HCT116 (cell line): ENCODE measurements at regions not wholly inside any gene's neighbourhood (a gene's known extent, or its start where the extent isn't known, plus 50 kb on each side); places are given as distances from the start of the nearest gene placed in this dataset.

Experiments used
- ATAC-seq: fragments of 200-7000 bp; cut with Tn5 transposase; 2 replicates; pipeline ENCODE4 v1.9.1; 2020; ENCODE audit warnings: mild to moderate bottlenecking, moderate library complexity
- BruUV-seq: library from RNA; stranded (reverse); fragments of 400-500 nt; replicated peaks from 2 replicates; lab custom pipeline; 2021; lab: Mats Ljungman, UMichigan
- CTCF ChIA-PET: fragments of 300-600 bp; sonication (Branson Sonifier 250); formaldehyde crosslinking; loops from one replicate; lab custom pipeline; 2021; ENCODE audit warnings: antibody characterized with exemption; lab: Charles Lee
- POLR2A ChIA-PET: fragments of 300-600, 350-600 bp; sonication (Branson Sonifier 250); formaldehyde crosslinking; loops from one replicate; lab custom pipeline; 2021; ENCODE audit warnings: antibody characterized with exemption; lab: Charles Lee
- RAD21 ChIA-PET, 2 experiments: fragments of 300-600 bp; sonication (Branson Sonifier 250); formaldehyde crosslinking; loops; one replicate each; lab custom pipeline; 2023; ENCODE audit warnings: low total read pairs in 2 of 2; ENCODE audit not compliant: uncharacterized antibody in 2 of 2, unreplicated experiment in 2 of 2, low non-redundant PET in 1 of 2; lab: Charles Lee
- DNase-seq: peaks from one replicate; pipeline ENCODE4 v3.0.0-alpha.2; 2010; ENCODE audit warnings: low read depth, low spot score
- H2AFZ ChIP-seq: fragments of 200-600 bp; shearing (Covaris generic), sonication (generic); 2 replicates; pipeline ENCODE4 v1.6.1; 2017; ENCODE audit warnings: low read depth, mixed run types, mixed read lengths, antibody characterized with exemption, low read length; ENCODE audit not compliant: poor library complexity, severe bottlenecking
- H3K27ac ChIP-seq: 2 replicates; pipeline ENCODE4 v1.5.1; 2012; ENCODE audit warnings: low read depth, low read length
- H3K27me3 ChIP-seq: fragments of 200-600 bp; sonication (generic); 2 replicates; pipeline ENCODE4 v1.6.1; 2016; ENCODE audit warnings: mixed run types, low read length, mixed read lengths; ENCODE audit not compliant: insufficient read depth
- H3K36me3 ChIP-seq, 2 experiments: fragments of 200-500 bp in 1 of 2; fragments of 200-600 bp in 1 of 2; sonication (Bioruptor generic) in 1 of 2; sonication (generic) in 1 of 2; 2 replicates each; pipeline versions ENCODE4 v1.5.1 to v1.6.1; 2014 to 2016; ENCODE audit warnings: low read length in 2 of 2, inconsistent platforms in 1 of 2, mixed read lengths in 1 of 2, mixed run types in 1 of 2; ENCODE audit not compliant: insufficient read depth in 2 of 2, control insufficient read depth in 1 of 2
- H3K4me1 ChIP-seq, 2 experiments: fragments of 200-600 bp in 1 of 2; sonication (generic) in 1 of 2; 2 replicates each; pipeline versions ENCODE4 v1.5.1 to v1.6.1; 2012 to 2017; ENCODE audit warnings: low read length in 2 of 2, inconsistent platforms in 1 of 2, mild to moderate bottlenecking in 1 of 2, mixed read lengths in 1 of 2, mixed run types in 1 of 2, moderate library complexity in 1 of 2; ENCODE audit not compliant: insufficient read depth in 2 of 2, control insufficient read depth in 1 of 2
- H3K4me2 ChIP-seq: fragments of 200-600 bp; sonication (generic); 2 replicates; pipeline ENCODE4 v1.6.1; 2017; ENCODE audit warnings: mixed run types, low read length, mixed read lengths
- H3K4me3 ChIP-seq, 2 experiments: fragments of 200-600 bp in 1 of 2; sonication (generic) in 1 of 2; replicated peaks in 1 of 2; 2 replicates each; pipeline ENCODE4 v1.5.1; 2011 to 2016; ENCODE audit warnings: low read length in 2 of 2, control low read depth in 1 of 2, low read depth in 1 of 2, mild to moderate bottlenecking in 1 of 2, mixed read lengths in 1 of 2, mixed run types in 1 of 2
- H3K79me2 ChIP-seq: fragments of 200-600 bp; sonication (generic); 2 replicates; pipeline ENCODE4 v1.6.1; 2017; ENCODE audit warnings: mild to moderate bottlenecking, mixed run types, low read length, moderate library complexity, mixed read lengths; ENCODE audit not compliant: insufficient read depth
- H3K9ac ChIP-seq: fragments of 200-600 bp; sonication (generic); 2 replicates; pipeline ENCODE4 v1.6.1; 2016; ENCODE audit warnings: low read length, mixed read lengths
- H3K9me2 ChIP-seq: fragments of 200-600 bp; sonication (generic), shearing (Covaris generic); 2 replicates; pipeline ENCODE4 v1.6.1; 2017; ENCODE audit warnings: mixed run types, mild to moderate bottlenecking, moderate library complexity; ENCODE audit not compliant: insufficient read depth
- H3K9me3 ChIP-seq, 2 experiments: fragments of 200-500 bp in 1 of 2; fragments of 200-600 bp in 1 of 2; sonication (Bioruptor generic) in 1 of 2; sonication (generic) in 1 of 2; 2 replicates each; pipeline ENCODE4 v1.6.1; 2014 to 2017; ENCODE audit warnings: low read length in 2 of 2, mixed read lengths in 2 of 2, inconsistent platforms in 1 of 2, low read depth in 1 of 2, mild to moderate bottlenecking in 1 of 2, mixed run types in 1 of 2, moderate library complexity in 1 of 2; ENCODE audit not compliant: control insufficient read depth in 1 of 2, insufficient read depth in 1 of 2
- H4K20me1 ChIP-seq: fragments of 200-600 bp; sonication (generic), shearing (Covaris generic); 2 replicates; pipeline ENCODE4 v1.6.1; 2017; ENCODE audit warnings: mixed run types, mild to moderate bottlenecking, moderate library complexity; ENCODE audit not compliant: insufficient read depth
- CBX3 ChIP-seq: IDR thresholded peaks from 2 replicates; pipeline ENCODE4 v1.6.1; 2012; ENCODE audit warnings: low read depth
- CEBPB ChIP-seq: IDR thresholded peaks from 2 replicates; pipeline ENCODE4 v1.6.1; 2012; ENCODE audit warnings: low read depth
- EGR1 ChIP-seq: IDR thresholded peaks from 2 replicates; pipeline ENCODE4 v1.6.1; 2012; ENCODE audit warnings: low read depth
- ELF1 ChIP-seq: IDR thresholded peaks from 2 replicates; pipeline ENCODE4 v1.6.1; 2012; ENCODE audit warnings: low read depth, borderline replicate concordance
- EZH2 ChIP-seq: fragments of 200-600 bp; sonication (generic); IDR thresholded peaks from 2 replicates; pipeline ENCODE4 v1.6.1; 2017; ENCODE audit warnings: antibody characterized with exemption, mixed run types
- FOSL1 ChIP-seq: IDR thresholded peaks from 2 replicates; pipeline ENCODE4 v1.6.1; 2012; ENCODE audit warnings: low read depth
- JUND ChIP-seq: IDR thresholded peaks from 2 replicates; pipeline ENCODE4 v1.6.1; 2012
- POLR2A ChIP-seq: IDR thresholded peaks from 2 replicates; pipeline ENCODE4 v1.7.0; 2011; ENCODE audit warnings: borderline replicate concordance; ENCODE audit not compliant: insufficient read depth, insufficient read length; ENCODE audit errors: extremely low read depth
- POLR2AphosphoS5 ChIP-seq: IDR thresholded peaks from 2 replicates; pipeline ENCODE4 v1.6.1; 2011; ENCODE audit warnings: mild to moderate bottlenecking, low read depth, low read length, moderate library complexity
- RAD21 ChIP-seq: IDR thresholded peaks from 2 replicates; pipeline ENCODE4 v1.6.1; 2012; ENCODE audit warnings: low read depth, mild to moderate bottlenecking
- SIN3A ChIP-seq: IDR thresholded peaks from 2 replicates; pipeline ENCODE4 v1.6.1; 2012; ENCODE audit warnings: low read depth
- SP1 ChIP-seq: IDR thresholded peaks from 2 replicates; pipeline ENCODE4 v1.6.1; 2012; ENCODE audit warnings: low read depth
- TCF7L2 ChIP-seq: IDR thresholded peaks from 2 replicates; pipeline ENCODE4 v1.7.0; 2011; ENCODE audit warnings: borderline replicate concordance, inconsistent platforms; ENCODE audit not compliant: insufficient read depth, insufficient read length; ENCODE audit errors: extremely low read depth
- YY1 ChIP-seq: IDR thresholded peaks from 2 replicates; pipeline ENCODE4 v1.6.1; 2011; ENCODE audit warnings: low read length, low read depth, moderate library complexity, mild to moderate bottlenecking; ENCODE audit not compliant: insufficient replicate concordance; ENCODE audit errors: extremely low read depth
- ZFX ChIP-seq: fragments of 450-650 bp; IDR thresholded peaks from 2 replicates; pipeline ENCODE4 v1.6.1; 2017
- ZNF274 ChIP-seq: fragments of 200-500 bp; sonication (Bioruptor generic); IDR thresholded peaks from 2 replicates; pipeline ENCODE4 v1.6.1; 2014; ENCODE audit warnings: mild to moderate bottlenecking, low read depth, low read length, inconsistent platforms
- intact Hi-C: fragments of 100-400 bp; cut with micrococcal nuclease; formaldehyde crosslinking; loops from 2 replicates; pipeline ENCODE4 v1.10.0; 2022
- TF ChIP-seq, protein P1 (sequence below): IDR thresholded peaks from 2 replicates; pipeline ENCODE4 v1.6.1; 2012; ENCODE audit warnings: low read depth
- TF ChIP-seq, protein P2 (sequence below): IDR thresholded peaks from 2 replicates; pipeline ENCODE4 v1.6.1; 2011; ENCODE audit warnings: mild to moderate bottlenecking, low read length, moderate library complexity; ENCODE audit not compliant: insufficient replicate concordance; ENCODE audit errors: extremely low read depth
- TF ChIP-seq, protein P3 (sequence below): IDR thresholded peaks from 2 replicates; pipeline ENCODE4 v1.6.1; 2012
- TF ChIP-seq, protein P4 (sequence below), 3 experiments: fragments of 200-600 bp in 1 of 3; sonication (generic) in 1 of 3; IDR thresholded peaks in 2 of 3; conservative IDR thresholded peaks in 1 of 3; 2 replicates each; pipeline ENCODE4 v1.5.1; 2012 to 2017; ENCODE audit warnings: low read depth in 2 of 3, low read length in 2 of 3, antibody characterized with exemption in 1 of 3, borderline replicate concordance in 1 of 3, control low read depth in 1 of 3, mild to moderate bottlenecking in 1 of 3, mixed read lengths in 1 of 3, mixed run types in 1 of 3, moderate library complexity in 1 of 3; ENCODE audit not compliant: insufficient read depth in 1 of 3

DNA sequence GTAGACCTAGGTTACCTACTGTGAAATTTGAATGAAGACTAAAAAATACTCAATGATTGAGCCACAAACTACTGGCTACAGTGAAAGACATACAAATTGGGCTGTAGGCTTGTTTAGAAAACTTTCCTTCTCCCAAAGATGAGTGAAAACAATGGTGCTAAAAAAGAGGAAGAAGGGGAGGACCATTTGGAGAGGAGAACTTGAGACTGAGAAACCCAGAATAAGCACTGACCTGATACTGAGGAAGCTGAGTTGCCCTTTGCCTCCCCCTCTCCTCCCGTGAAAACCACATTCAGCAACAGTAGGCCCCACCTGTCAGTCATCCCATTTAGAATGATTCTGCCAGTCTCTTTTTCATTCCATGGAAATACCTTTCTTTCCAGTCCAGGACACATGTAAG, 484.0 kb upstream of the TGFBR2 start:
- H3K9me2 ChIP-seq: no peaks in the 10 kb centered on the region
- H3K4me3 ChIP-seq: no peak overlapping the region
- no peaks in the 10 kb centered on the region for H3K9me3 ChIP-seq
- H3K9ac ChIP-seq: no peak overlapping the region
- BruUV-seq: no TSS peak
- H3K27me3 ChIP-seq: no peaks in the 10 kb centered on the region
- H3K4me1 ChIP-seq: no peaks in the 10 kb centered on the region
- ChIA-PET POLR2A (no interaction called here), RAD21 (no interaction called here), CTCF (no interaction called here)
- DNase-seq (no peak), ATAC-seq (no peak)
- H4K20me1 ChIP-seq: no peaks in the 10 kb centered on the region
- no peaks in the 10 kb centered on the region for H3K79me2 ChIP-seq
- no peak overlapping the region for H3K4me2 ChIP-seq
- no peaks in the 10 kb centered on the region for H3K36me3 ChIP-seq
- TF ChIP-seq, protein P1, sequence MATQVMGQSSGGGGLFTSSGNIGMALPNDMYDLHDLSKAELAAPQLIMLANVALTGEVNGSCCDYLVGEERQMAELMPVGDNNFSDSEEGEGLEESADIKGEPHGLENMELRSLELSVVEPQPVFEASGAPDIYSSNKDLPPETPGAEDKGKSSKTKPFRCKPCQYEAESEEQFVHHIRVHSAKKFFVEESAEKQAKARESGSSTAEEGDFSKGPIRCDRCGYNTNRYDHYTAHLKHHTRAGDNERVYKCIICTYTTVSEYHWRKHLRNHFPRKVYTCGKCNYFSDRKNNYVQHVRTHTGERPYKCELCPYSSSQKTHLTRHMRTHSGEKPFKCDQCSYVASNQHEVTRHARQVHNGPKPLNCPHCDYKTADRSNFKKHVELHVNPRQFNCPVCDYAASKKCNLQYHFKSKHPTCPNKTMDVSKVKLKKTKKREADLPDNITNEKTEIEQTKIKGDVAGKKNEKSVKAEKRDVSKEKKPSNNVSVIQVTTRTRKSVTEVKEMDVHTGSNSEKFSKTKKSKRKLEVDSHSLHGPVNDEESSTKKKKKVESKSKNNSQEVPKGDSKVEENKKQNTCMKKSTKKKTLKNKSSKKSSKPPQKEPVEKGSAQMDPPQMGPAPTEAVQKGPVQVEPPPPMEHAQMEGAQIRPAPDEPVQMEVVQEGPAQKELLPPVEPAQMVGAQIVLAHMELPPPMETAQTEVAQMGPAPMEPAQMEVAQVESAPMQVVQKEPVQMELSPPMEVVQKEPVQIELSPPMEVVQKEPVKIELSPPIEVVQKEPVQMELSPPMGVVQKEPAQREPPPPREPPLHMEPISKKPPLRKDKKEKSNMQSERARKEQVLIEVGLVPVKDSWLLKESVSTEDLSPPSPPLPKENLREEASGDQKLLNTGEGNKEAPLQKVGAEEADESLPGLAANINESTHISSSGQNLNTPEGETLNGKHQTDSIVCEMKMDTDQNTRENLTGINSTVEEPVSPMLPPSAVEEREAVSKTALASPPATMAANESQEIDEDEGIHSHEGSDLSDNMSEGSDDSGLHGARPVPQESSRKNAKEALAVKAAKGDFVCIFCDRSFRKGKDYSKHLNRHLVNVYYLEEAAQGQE: no peak
- TF ChIP-seq TCF7L2 (no peak), FOSL1 (no peak), EGR1 (no peak), SP1 (no peak), ZNF274 (no peak), POLR2A (no peak), CEBPB (no peak), JUND (no peak), ZFX (no peak), YY1 (no peak), SIN3A (no peak), RAD21 (no peak), ELF1 (no peak), CBX3 (no peak), EZH2 (no peak), POLR2AphosphoS5 (no peak)
- TF ChIP-seq, protein P2, sequence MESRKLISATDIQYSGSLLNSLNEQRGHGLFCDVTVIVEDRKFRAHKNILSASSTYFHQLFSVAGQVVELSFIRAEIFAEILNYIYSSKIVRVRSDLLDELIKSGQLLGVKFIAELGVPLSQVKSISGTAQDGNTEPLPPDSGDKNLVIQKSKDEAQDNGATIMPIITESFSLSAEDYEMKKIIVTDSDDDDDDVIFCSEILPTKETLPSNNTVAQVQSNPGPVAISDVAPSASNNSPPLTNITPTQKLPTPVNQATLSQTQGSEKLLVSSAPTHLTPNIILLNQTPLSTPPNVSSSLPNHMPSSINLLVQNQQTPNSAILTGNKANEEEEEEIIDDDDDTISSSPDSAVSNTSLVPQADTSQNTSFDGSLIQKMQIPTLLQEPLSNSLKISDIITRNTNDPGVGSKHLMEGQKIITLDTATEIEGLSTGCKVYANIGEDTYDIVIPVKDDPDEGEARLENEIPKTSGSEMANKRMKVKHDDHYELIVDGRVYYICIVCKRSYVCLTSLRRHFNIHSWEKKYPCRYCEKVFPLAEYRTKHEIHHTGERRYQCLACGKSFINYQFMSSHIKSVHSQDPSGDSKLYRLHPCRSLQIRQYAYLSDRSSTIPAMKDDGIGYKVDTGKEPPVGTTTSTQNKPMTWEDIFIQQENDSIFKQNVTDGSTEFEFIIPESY: no peak
- TF ChIP-seq, protein P3, sequence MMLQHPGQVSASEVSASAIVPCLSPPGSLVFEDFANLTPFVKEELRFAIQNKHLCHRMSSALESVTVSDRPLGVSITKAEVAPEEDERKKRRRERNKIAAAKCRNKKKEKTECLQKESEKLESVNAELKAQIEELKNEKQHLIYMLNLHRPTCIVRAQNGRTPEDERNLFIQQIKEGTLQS: no peak
- TF ChIP-seq, protein P4, sequence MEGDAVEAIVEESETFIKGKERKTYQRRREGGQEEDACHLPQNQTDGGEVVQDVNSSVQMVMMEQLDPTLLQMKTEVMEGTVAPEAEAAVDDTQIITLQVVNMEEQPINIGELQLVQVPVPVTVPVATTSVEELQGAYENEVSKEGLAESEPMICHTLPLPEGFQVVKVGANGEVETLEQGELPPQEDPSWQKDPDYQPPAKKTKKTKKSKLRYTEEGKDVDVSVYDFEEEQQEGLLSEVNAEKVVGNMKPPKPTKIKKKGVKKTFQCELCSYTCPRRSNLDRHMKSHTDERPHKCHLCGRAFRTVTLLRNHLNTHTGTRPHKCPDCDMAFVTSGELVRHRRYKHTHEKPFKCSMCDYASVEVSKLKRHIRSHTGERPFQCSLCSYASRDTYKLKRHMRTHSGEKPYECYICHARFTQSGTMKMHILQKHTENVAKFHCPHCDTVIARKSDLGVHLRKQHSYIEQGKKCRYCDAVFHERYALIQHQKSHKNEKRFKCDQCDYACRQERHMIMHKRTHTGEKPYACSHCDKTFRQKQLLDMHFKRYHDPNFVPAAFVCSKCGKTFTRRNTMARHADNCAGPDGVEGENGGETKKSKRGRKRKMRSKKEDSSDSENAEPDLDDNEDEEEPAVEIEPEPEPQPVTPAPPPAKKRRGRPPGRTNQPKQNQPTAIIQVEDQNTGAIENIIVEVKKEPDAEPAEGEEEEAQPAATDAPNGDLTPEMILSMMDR (IDR thresholded peaks at IDR 0.05 in 2 of 3, conservative IDR thresholded peaks at IDR 0.05 in 1 of 3; ENCODE audit: borderline replicate concordance in 1 of 3, insufficient read depth in 1 of 3, low read depth in 2 of 3, low read length in 2 of 3): no peak
- no peak overlapping the region for H3K27ac ChIP-seq
- H2AFZ ChIP-seq: no peak overlapping the region
- intact Hi-C loops: no loop called here
